K562 (cell line): ENCODE measurements at regions not wholly inside any gene's neighbourhood (a gene's known extent, or its start where the extent isn't known, plus 50 kb on each side); places are given as distances from the start of the nearest gene placed in this dataset.

ENCODE experiments used
- ATAC-seq: fragments of 200-7000 bp; cut with Tn5 transposase; 3 replicates; pipeline ENCODE4 v1.9.1; 2020; ENCODE audit warnings: moderate library complexity
- BruUV-seq: library from RNA; stranded (reverse); fragments of 400-500 nt; replicated peaks from 2 replicates; lab custom pipeline; 2021; lab: Mats Ljungman, UMichigan
- CTCF ChIA-PET: fragments of 300-600 bp; formaldehyde crosslinking; extraction: SDS; loops from one replicate; lab custom pipeline; 2021; ENCODE audit warnings: low intra/inter-chr PET ratio; lab: Yijun Ruan, JAX
- POLR2A ChIA-PET: fragments of 300-600, 350-650 bp; sonication (Branson Sonifier 250); formaldehyde crosslinking; extraction: SDS; loops from one replicate; lab custom pipeline; 2021; ENCODE audit warnings: antibody characterized with exemption, inconsistent platforms; lab: Yijun Ruan, JAX
- DNase-seq, 4 experiments: peaks; one replicate each; pipeline versions ENCODE4 v3.0.0 to v3.0.0-alpha.2; 2011 to 2018; ENCODE audit warnings: low spot score in 3 of 4, mixed read lengths in 3 of 4; ENCODE audit errors: extremely low read depth in 1 of 4
- FAIRE-seq: peaks from 2 replicates; lab custom pipeline; 2011; peaks lifted over from hg19 to GRCh38; lab: Jason Lieb, UNC
- H2AFZ ChIP-seq: 2 replicates; pipeline ENCODE4 v1.6.0; 2011; ENCODE audit warnings: low read depth, low read length, control low read depth, inconsistent platforms
- H3K27ac ChIP-seq: fragments of 200-600 bp; 3 replicates; pipeline ENCODE4 v1.8.0; 2011; ENCODE audit warnings: low read depth, mild to moderate bottlenecking, control low read depth, inconsistent platforms, low read length, moderate library complexity, mixed read lengths; ENCODE audit errors: extremely low read depth
- H3K27me3 ChIP-seq, 2 experiments: fragments of 300-600 bp in 1 of 2; 2 replicates in 1 of 2; 3 replicates in 1 of 2; pipeline versions ENCODE4 v1.6.0 to v1.8.0; 2011; ENCODE audit warnings: inconsistent platforms in 2 of 2, low read length in 2 of 2, mild to moderate bottlenecking in 1 of 2, mixed read lengths in 1 of 2, moderate library complexity in 1 of 2; ENCODE audit not compliant: control insufficient read depth in 2 of 2, insufficient read depth in 2 of 2
- H3K36me3 ChIP-seq: fragments of 300-600 bp; 3 replicates; pipeline ENCODE4 v1.8.0; 2011; ENCODE audit warnings: mild to moderate bottlenecking, low read length, inconsistent platforms; ENCODE audit not compliant: control insufficient read depth, insufficient read depth
- H3K4me1 ChIP-seq, 2 experiments: fragments of 200-600 bp in 1 of 2; replicated peaks in 1 of 2; 2 replicates in 1 of 2; 3 replicates in 1 of 2; pipeline versions ENCODE4 v1.5.1 to v1.8.0; 2011; ENCODE audit warnings: inconsistent platforms in 2 of 2, low read length in 2 of 2, mild to moderate bottlenecking in 1 of 2, mixed read lengths in 1 of 2, moderate library complexity in 1 of 2; ENCODE audit not compliant: control insufficient read depth in 2 of 2, insufficient read depth in 2 of 2
- H3K4me2 ChIP-seq: 2 replicates; pipeline ENCODE4 v1.6.1; 2011; ENCODE audit warnings: low read length, control low read depth, inconsistent platforms, mixed read lengths; ENCODE audit not compliant: insufficient read depth
- H3K4me3 ChIP-seq: fragments of 200-600 bp; sonication (generic), shearing (Covaris generic); 2 replicates; pipeline ENCODE4 v1.5.1; 2016; ENCODE audit warnings: control low read depth, inconsistent platforms
- H3K79me2 ChIP-seq: fragments of 200-600 bp; 3 replicates; pipeline ENCODE4 v1.8.0; 2011; ENCODE audit warnings: low read length, inconsistent platforms; ENCODE audit not compliant: control insufficient read depth, insufficient read depth
- H3K9ac ChIP-seq, 2 experiments: 2 replicates each; pipeline versions ENCODE4 v1.6.0 to v1.6.1; 2011; ENCODE audit warnings: low read depth in 2 of 2, low read length in 2 of 2, control low read depth in 1 of 2, inconsistent platforms in 1 of 2, mild to moderate bottlenecking in 1 of 2, mixed read lengths in 1 of 2; ENCODE audit not compliant: insufficient read depth in 1 of 2
- H3K9me1 ChIP-seq: one replicate; pipeline ENCODE4 v1.6.0; 2011; ENCODE audit warnings: inconsistent platforms, mild to moderate bottlenecking, low read length, moderate library complexity; ENCODE audit not compliant: control insufficient read depth, insufficient read depth
- H3K9me3 ChIP-seq: replicated peaks from 2 replicates; pipeline ENCODE4 v1.5.1; 2011; ENCODE audit warnings: low read depth, low read length, inconsistent platforms; ENCODE audit not compliant: control insufficient read depth, insufficient read depth
- H4K20me1 ChIP-seq: replicated peaks from 2 replicates; pipeline ENCODE4 v1.6.1; 2011; ENCODE audit warnings: low read length, inconsistent platforms, mixed read lengths; ENCODE audit not compliant: control insufficient read depth, insufficient read depth
- ATF6 ChIP-seq: sonication (generic); formaldehyde crosslinking; IDR thresholded peaks from 2 replicates; pipeline ENCODE4 v1.4.0; 2020; ENCODE audit warnings: mild to moderate bottlenecking, missing genetic modification reagents
- BRCA1 ChIP-seq, 2 experiments: fragments of 450-650 bp in 1 of 2; sonication (generic) in 1 of 2; formaldehyde crosslinking in 1 of 2; IDR thresholded peaks; 2 replicates each; pipeline versions ENCODE4 v1.5.0 to v1.6.1; 2017 to 2020; ENCODE audit warnings: mild to moderate bottlenecking in 1 of 2, missing genetic modification reagents in 1 of 2
- CEBPG ChIP-seq, 3 experiments: fragments of 200-800 bp in 1 of 3; sonication (Bioruptor generic) in 1 of 3; sonication (generic) in 1 of 3; formaldehyde crosslinking in 1 of 3; IDR thresholded peaks in 2 of 3; conservative IDR thresholded peaks in 1 of 3; 2 replicates each; pipeline versions ENCODE4 v1.6.1 to v1.8.0; 2016 to 2022; ENCODE audit warnings: missing compliant biosample characterization in 2 of 3, missing genetic modification characterization in 2 of 3, mild to moderate bottlenecking in 1 of 3, missing genetic modification reagents in 1 of 3
- DIDO1 ChIP-seq: fragments of 450-650 bp; IDR thresholded peaks from 2 replicates; pipeline ENCODE4 v1.6.1; 2016; ENCODE audit warnings: low read depth, missing biosample characterization, missing genetic modification characterization
- ESRRA ChIP-seq: fragments of 450-650 bp; IDR thresholded peaks from 2 replicates; pipeline ENCODE4 v1.6.1; 2014; ENCODE audit warnings: low read depth, mild to moderate bottlenecking, moderate library complexity, borderline replicate concordance
- FOXO4 ChIP-seq: fragments of 450-650 bp; formaldehyde crosslinking; IDR thresholded peaks from 2 replicates; pipeline ENCODE4 v1.4.0; 2020; ENCODE audit warnings: mild to moderate bottlenecking, moderate library complexity
- NELFE ChIP-seq: IDR thresholded peaks from 2 replicates; pipeline ENCODE4 v1.6.1; 2011; ENCODE audit warnings: mild to moderate bottlenecking; ENCODE audit not compliant: insufficient read depth, insufficient read length
- POU5F1 ChIP-seq: fragments of 150-350 bp; IDR thresholded peaks from 2 replicates; pipeline ENCODE4 v1.6.1; 2014; ENCODE audit warnings: borderline replicate concordance, low read length, low read depth, mild to moderate bottlenecking; ENCODE audit not compliant: partially characterized antibody
- SMARCA4 ChIP-seq: fragments of 450-650 bp; IDR thresholded peaks from 2 replicates; pipeline ENCODE4 v1.6.1; 2016
- U2AF1 ChIP-seq: fragments of 200-400 bp; formaldehyde crosslinking; optimal IDR thresholded peaks from 2 replicates; pipeline ENCODE3; 2017; ENCODE audit warnings: mild to moderate bottlenecking, low read depth, low read length, moderate library complexity
- ZNF184 ChIP-seq: sonication (generic); formaldehyde crosslinking; IDR thresholded peaks from 2 replicates; pipeline ENCODE4 v1.5.0; 2020; ENCODE audit warnings: missing genetic modification reagents
- ZNF277 ChIP-seq: fragments of 250-450 bp; sonication (Bioruptor Pico); IDR thresholded peaks from 2 replicates; pipeline ENCODE4 v1.8.0; 2022; ENCODE audit warnings: inconsistent platforms, mild to moderate bottlenecking, moderate library complexity, borderline replicate concordance
- ZNF449 ChIP-seq: fragments of 250-450 bp; sonication (Bioruptor Pico); IDR thresholded peaks from 2 replicates; pipeline ENCODE4 v1.8.0; 2022; ENCODE audit warnings: moderate library complexity, mild to moderate bottlenecking, inconsistent platforms
- WGBS: fragments of 100-300 bp; shearing (Covaris generic); methylation state at CpG from one replicate; pipeline ENCODE4 v1.1.6; 2016; ENCODE audit warnings: low coverage, mixed read lengths; ENCODE audit not compliant: insufficient coverage; ENCODE audit errors: missing lambda C conversion rate; 5-methylcytosine and 5-hydroxymethylcytosine counted together
- in situ Hi-C: fragments of 300-500 bp; cut with MboI; formaldehyde crosslinking; loops from 4 replicates; pipeline ENCODE4 v1.15.0; 2018; ENCODE audit warnings: inconsistent platforms, mixed read lengths
- intact Hi-C: fragments of 100-400 bp; cut with micrococcal nuclease; formaldehyde crosslinking; loops from 2 replicates; pipeline ENCODE4 v1.14.2; 2022

- POLR2A ChIA-PET, result no interaction called here
- TF ChIP-seq U2AF1 (no peak), BRCA1 (IDR thresholded peaks at IDR 0.05) (no peak), BRCA1 (CRISPR knock-in tag; IDR thresholded peaks at IDR 0.05) (no peak), CEBPG (CRISPR knock-in tag; IDR thresholded peaks at IDR 0.05) (no peak), CEBPG (tag; conservative IDR thresholded peaks at IDR 0.05 in 1 of 2, IDR thresholded peaks at IDR 0.05 in 1 of 2) (no peak), DIDO1 (tag) (no peak), ZNF184 (CRISPR knock-in tag) (no peak), FOXO4 (no peak), SMARCA4 (no peak), ZNF277 (CRISPR knock-in tag) (no peak), NELFE (no peak), POU5F1 (no peak), ZNF449 (CRISPR knock-in tag) (no peak), ESRRA (no peak), ATF6 (CRISPR knock-in tag) (no peak)
- no peak for ATAC-seq
- Histone ChIP-seq H4K20me1 (no peaks in the 10 kb centered on the region), H3K4me3 (no peak overlapping the region), H3K4me1 (no peaks in the 10 kb centered on the region), H3K9me3 (0 out of 2 replicates have a peak, but pooled peaks cover 3% of the 10 kb centered on the region), H3K4me2 (no peak overlapping the region), H3K79me2 (no peaks in the 10 kb centered on the region), H3K9ac (no peak overlapping the region), H3K36me3 (no peaks in the 10 kb centered on the region), H3K9me1 (no peaks in the 10 kb centered on the region), H3K27me3 (no peaks in the 10 kb centered on the region), H3K27ac (no peak overlapping the region), H2AFZ (no peak overlapping the region)
- BruUV-seq, result no TSS peak
- in situ Hi-C loops, result no loop called here
- no peak for FAIRE-seq
- WGBS, result 3% methylated on average over 2 of the region's 2 CpGs
- intact Hi-C loops, result no loop called here
- CTCF ChIA-PET, result no interaction called here
- DNase-seq, result no peak
Measured at GRCh38 chr11:37503411-37504059, 905.5 kb upstream of the RAG2 start.
